GM21381 (cell line): ENCODE measurements at regions not wholly inside any gene's neighbourhood (a gene's known extent, or its start where the extent isn't known, plus 50 kb on each side); places are given as distances from the start of the nearest gene placed in this dataset.

Source experiments
- ATAC-seq: cut with Tn5 transposase; IDR thresholded peaks from one replicate; pipeline ENCODE4 v1.9.1; 2021; ENCODE audit warnings: mild to moderate bottlenecking, moderate library complexity; ENCODE audit not compliant: unreplicated experiment

- no peak for ATAC-seq
Measured at GRCh38 chr20:39549733-39550132, 587.6 kb downstream of the DHX35 start.

GRCh38 chr20:39547546-39548408, 585.6 kb downstream of the DHX35 start:
- ATAC-seq = no peak

- ATAC-seq = no peak
Measured at GRCh38 chr20:39541136-39541803, 579.1 kb downstream of the DHX35 start.

GRCh38 chr20:39538317-39538716, 576.2 kb downstream of the DHX35 start:
- no peak for ATAC-seq

GRCh38 chr20:39535301-39535700, 573.2 kb downstream of the DHX35 start:
- no peak for ATAC-seq

- ATAC-seq = no peak
Measured at GRCh38 chr20:39534846-39535245, 572.7 kb downstream of the DHX35 start.

- no peak for ATAC-seq
Measured at GRCh38 chr20:39533858-39534257, 571.7 kb downstream of the DHX35 start.

- ATAC-seq = no peak
Measured at GRCh38 chr20:39532205-39532604, 570.1 kb downstream of the DHX35 start.

- no peak for ATAC-seq
Measured at GRCh38 chr20:39528436-39528835, 566.3 kb downstream of the DHX35 start.

- no peak for ATAC-seq
Measured at GRCh38 chr20:39524371-39524911, 562.3 kb downstream of the DHX35 start.

GRCh38 chr20:39523405-39523804, 561.3 kb downstream of the DHX35 start:
- ATAC-seq = no peak

GRCh38 chr20:39518654-39519053, 556.5 kb downstream of the DHX35 start:
- ATAC-seq = no peak

GRCh38 chr20:39516964-39517363, 554.8 kb downstream of the DHX35 start:
- no peak for ATAC-seq

GRCh38 chr20:39504710-39505094, 542.6 kb downstream of the DHX35 start:
- no peak for ATAC-seq

GRCh38 chr20:39503902-39504709, 542.0 kb downstream of the DHX35 start:
- ATAC-seq = no peak

- ATAC-seq = no peak
Measured at GRCh38 chr20:39492223-39492797, 530.2 kb downstream of the DHX35 start.

GRCh38 chr20:39491711-39492110, 529.6 kb downstream of the DHX35 start:
- no peak for ATAC-seq

- no peak for ATAC-seq
Measured at GRCh38 chr20:39489986-39490560, 527.9 kb downstream of the DHX35 start.

GRCh38 chr20:39480276-39481043, 518.3 kb downstream of the DHX35 start:
- ATAC-seq = no peak
